HepG2 (cell line): ENCODE measurements at regions not wholly inside any gene's neighbourhood (a gene's known extent, or its start where the extent isn't known, plus 50 kb on each side); places are given as distances from the start of the nearest gene placed in this dataset.

Experiments
- AKNA ChIP-seq: sonication (generic); formaldehyde crosslinking; IDR thresholded peaks from 2 replicates; pipeline ENCODE4 v1.4.0; 2020; ENCODE audit warnings: missing genetic modification reagents, borderline replicate concordance
- ARID2 ChIP-seq: sonication (generic); formaldehyde crosslinking; IDR thresholded peaks from 2 replicates; pipeline ENCODE4 v1.8.1; 2022; ENCODE audit warnings: mild to moderate bottlenecking, missing genetic modification reagents, borderline replicate concordance
- ARID3A ChIP-seq: IDR thresholded peaks from 2 replicates; pipeline ENCODE4 v1.6.1; 2012; ENCODE audit warnings: low read depth, low read length, improper control_type of control experiment
- CBX5 ChIP-seq: sonication (generic); formaldehyde crosslinking; IDR thresholded peaks from 2 replicates; pipeline ENCODE4 v1.4.0; 2020; ENCODE audit warnings: missing genetic modification reagents, borderline replicate concordance
- CREB1 ChIP-seq, 2 experiments: fragments of 450-650 bp in 1 of 2; IDR thresholded peaks; 2 replicates each; pipeline ENCODE4 v1.6.1; 2016 to 2017; ENCODE audit warnings: control low read depth in 1 of 2, mild to moderate bottlenecking in 1 of 2, missing compliant biosample characterization in 1 of 2, missing genetic modification characterization in 1 of 2
- KDM2A ChIP-seq: sonication (generic); formaldehyde crosslinking; IDR thresholded peaks from 2 replicates; pipeline ENCODE4 v1.4.0; 2020; ENCODE audit warnings: low read depth, missing genetic modification reagents, borderline replicate concordance
- KDM6A ChIP-seq: IDR thresholded peaks from 2 replicates; pipeline ENCODE4 v1.6.1; 2016; ENCODE audit warnings: low read depth
- KLF12 ChIP-seq: sonication (generic); formaldehyde crosslinking; IDR thresholded peaks from 2 replicates; pipeline ENCODE4 v1.4.0; 2020; ENCODE audit warnings: missing genetic modification reagents, borderline replicate concordance
- KMT2B ChIP-seq: IDR thresholded peaks from 2 replicates; pipeline ENCODE4 v1.6.1; 2016; ENCODE audit warnings: missing genetic modification reagents, missing compliant biosample characterization
- NR2F2 ChIP-seq: IDR thresholded peaks from 2 replicates; pipeline ENCODE4 v1.6.1; 2012; ENCODE audit warnings: low read depth, inconsistent platforms, borderline replicate concordance
- PHB2 ChIP-seq: fragments of 450-650 bp; IDR thresholded peaks from 2 replicates; pipeline ENCODE4 v1.6.1; 2018; ENCODE audit not compliant: partially characterized antibody
- RORA ChIP-seq: sonication (generic); formaldehyde crosslinking; IDR thresholded peaks from 2 replicates; pipeline ENCODE4 v1.5.0; 2020; ENCODE audit warnings: mild to moderate bottlenecking, missing genetic modification reagents, moderate library complexity
- SMC3 ChIP-seq: IDR thresholded peaks from 2 replicates; pipeline ENCODE4 v1.6.1; 2011; ENCODE audit warnings: low read length, improper control_type of control experiment
- THYN1 ChIP-seq: sonication (generic); formaldehyde crosslinking; IDR thresholded peaks from 2 replicates; pipeline ENCODE4 v1.8.1; 2023; ENCODE audit warnings: low read depth, mild to moderate bottlenecking, moderate library complexity, missing genetic modification reagents, borderline replicate concordance
- ZNF362 ChIP-seq: sonication (generic); formaldehyde crosslinking; IDR thresholded peaks from 2 replicates; pipeline ENCODE4 v1.4.0; 2020; ENCODE audit warnings: missing genetic modification reagents, mild to moderate bottlenecking, borderline replicate concordance
- ZNF549 ChIP-seq: sonication (generic); formaldehyde crosslinking; IDR thresholded peaks from 2 replicates; pipeline ENCODE4 v1.5.0; 2020; ENCODE audit warnings: missing genetic modification reagents
- TF ChIP-seq, protein P1 (sequence below): sonication (generic); formaldehyde crosslinking; IDR thresholded peaks from 2 replicates; pipeline ENCODE4 v1.8.1; 2023; ENCODE audit warnings: mild to moderate bottlenecking, moderate library complexity, missing genetic modification reagents

GRCh38 chr2:167510071-167510759 lies 621.9 kb downstream of the XIRP2 start (continued):
- TF ChIP-seq CBX5 (CRISPR knock-in tag): no peak
- no peak for TF ChIP-seq KLF12 (CRISPR knock-in tag)
- TF ChIP-seq AKNA (CRISPR knock-in tag): no peak
- TF ChIP-seq ARID2: no peak
- TF ChIP-seq PHB2: no peak
- TF ChIP-seq ZNF362: peak; percentile 90
- TF ChIP-seq RORA: 0 out of 2 replicates have a peak, but pooled peaks have one; percentile 51
- TF ChIP-seq, protein P1, sequence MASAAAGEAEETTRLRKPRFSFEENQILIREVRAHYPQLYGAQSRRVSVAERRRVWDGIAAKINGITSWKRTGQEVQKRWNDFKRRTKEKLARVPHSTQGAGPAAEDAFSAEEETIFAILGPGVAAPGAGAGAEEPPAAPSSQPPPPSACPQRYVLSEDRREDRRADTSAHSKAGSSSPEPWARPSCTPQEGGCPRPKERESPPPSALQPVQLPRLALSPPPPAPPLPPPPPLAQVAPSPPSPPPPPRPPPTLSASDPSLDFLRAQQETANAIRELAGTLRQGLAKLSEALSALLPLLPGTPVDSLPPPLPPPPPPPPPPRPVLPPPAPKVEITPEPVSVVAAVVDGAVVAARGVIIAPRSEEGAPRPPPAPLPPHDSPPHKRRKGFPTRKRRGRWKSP (CRISPR knock-in tag): no peak
- TF ChIP-seq THYN1 (CRISPR knock-in tag): no peak
- TF ChIP-seq ARID3A: peak; percentile 93
- no peak for TF ChIP-seq CREB1 (IDR thresholded peaks at IDR 0.05)
- peak; percentile 41; the same call in 1 of the 2 replicates for TF ChIP-seq CREB1 (CRISPR knock-in tag; IDR thresholded peaks at IDR 0.05)
- TF ChIP-seq ZNF549 (CRISPR knock-in tag): no peak
- no peak for TF ChIP-seq SMC3
- TF ChIP-seq NR2F2: peak; percentile 96
- no peak for TF ChIP-seq KMT2B (CRISPR knock-in tag)
- TF ChIP-seq KDM2A (CRISPR knock-in tag): no peak
- TF ChIP-seq KDM6A (CRISPR knock-in tag): peak; percentile 61
